ENCODE measurements at regions not wholly inside any gene's neighbourhood (a gene's known extent, or its start where the extent isn't known, plus 50 kb on each side); places are given as distances from the start of the nearest gene placed in this dataset.

GRCh38 chrX:23223169-23223568 is 111.5 kb upstream of the PTCHD1 start:
- H3K27ac ChIP-seq, result no peak overlapping the region
- no peak for DNase-seq (ENCODE audit: low read depth, low spot score)

GRCh38 chrX:23228454-23228853 is 106.2 kb upstream of the PTCHD1 start:
- no peak overlapping the region for H3K27ac ChIP-seq
- DNase-seq (ENCODE audit: low read depth, low spot score), result no peak

- no peak for DNase-seq (ENCODE audit: low read depth, low spot score)
- no peak overlapping the region for H3K27ac ChIP-seq
Measured at GRCh38 chrX:23228950-23229448, 105.7 kb upstream of the PTCHD1 start.

GRCh38 chrX:23235051-23235450 is 99.6 kb upstream of the PTCHD1 start:
- no peak overlapping the region for H3K27ac ChIP-seq
- DNase-seq (ENCODE audit: low read depth, low spot score), result no peak

GRCh38 chrX:23246001-23246400 is 88.6 kb upstream of the PTCHD1 start:
- H3K27ac ChIP-seq, result no peak overlapping the region
- DNase-seq (ENCODE audit: low read depth, low spot score), result no peak

GRCh38 chrX:23248187-23248586 is 86.5 kb upstream of the PTCHD1 start:
- no peak overlapping the region for H3K27ac ChIP-seq
- DNase-seq (ENCODE audit: low read depth, low spot score), result no peak

- DNase-seq (ENCODE audit: low read depth, low spot score), result no peak
- H3K27ac ChIP-seq, result no peak overlapping the region
Measured at GRCh38 chrX:23251043-23251442, 83.6 kb upstream of the PTCHD1 start.

GRCh38 chrX:23263892-23264291 is 70.8 kb upstream of the PTCHD1 start:
- no peak for DNase-seq (ENCODE audit: low read depth, low spot score)

GRCh38 chrX:23269923-23270322 is 64.7 kb upstream of the PTCHD1 start:
- no peak for DNase-seq (ENCODE audit: low read depth, low spot score)
- H3K27ac ChIP-seq, result no peak overlapping the region

More at GRCh38 chrX:23263892-23264291, 70.8 kb upstream of the PTCHD1 start:
- H3K27ac ChIP-seq, result no peak overlapping the region

- no peak for DNase-seq (ENCODE audit: low read depth, low spot score)
- no peak overlapping the region for H3K27ac ChIP-seq
Measured at GRCh38 chrX:23271026-23271425, 63.6 kb upstream of the PTCHD1 start.

GRCh38 chrX:23276475-23276874 is 58.2 kb upstream of the PTCHD1 start:
- peak; percentile 78 for DNase-seq (ENCODE audit: low read depth, low spot score)
- H3K27ac ChIP-seq, result peak overlapping the region; percentile 29

Measured in epithelial cell of prostate (primary cell).